ENCODE measurements at regions not wholly inside any gene's neighbourhood (a gene's known extent, or its start where the extent isn't known, plus 50 kb on each side); places are given as distances from the start of the nearest gene placed in this dataset.

DNA sequence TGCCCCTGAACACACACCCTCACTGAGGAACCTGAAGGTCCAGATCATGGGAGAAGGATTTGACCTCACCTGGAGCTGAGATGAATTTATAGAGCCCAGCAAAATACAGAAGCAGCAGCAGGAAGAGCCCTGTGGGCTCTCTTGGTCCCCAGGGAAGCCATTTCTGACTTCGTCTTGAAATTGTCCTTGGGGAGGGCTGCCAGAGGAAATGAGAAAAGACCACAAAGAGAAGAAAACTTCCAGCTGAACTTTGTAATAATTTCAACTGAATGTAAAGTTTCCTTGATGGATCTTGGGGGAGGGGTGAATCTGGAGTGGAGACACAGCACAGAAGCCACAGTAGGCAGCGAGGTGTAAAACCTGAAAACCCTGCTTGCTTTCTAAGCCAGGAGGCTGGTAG is 500.9 kb upstream of the NXPH2 start:
- H2AFZ ChIP-seq (ENCODE audit: control insufficient read depth, low read length) = no peak overlapping the region
- H3K79me2 ChIP-seq (ENCODE audit: control insufficient read depth, insufficient read depth, low read length) = no peaks in the 10 kb centered on the region
- H3K9me1 ChIP-seq (ENCODE audit: control insufficient read depth, extremely low read depth, insufficient read depth, low read length) = no peaks in the 10 kb centered on the region
- dilution Hi-C loops (cut with MboI; ENCODE audit: extremely low pct_ligation_motif_present, low sequenced_read_pairs) = no loop called here
- no peaks in the 10 kb centered on the region for H3K9me3 ChIP-seq (ENCODE audit: control insufficient read depth, low read depth, low read length)
- no peak overlapping the region for H3K4me2 ChIP-seq (ENCODE audit: control insufficient read depth, extremely low read depth, insufficient read depth, low read depth, low read length)
- no peak for FAIRE-seq
- no peak for DNase-seq (ENCODE audit: low read depth, low spot score)
- no peaks in the 10 kb centered on the region for H3K36me3 ChIP-seq (ENCODE audit: control insufficient read depth in 2 of 2, extremely low read depth in 1 of 2, insufficient read depth in 2 of 2, low read length in 2 of 2)
- no peaks in the 10 kb centered on the region for H3K4me1 ChIP-seq (ENCODE audit: control insufficient read depth, extremely low read depth, insufficient read depth, low read length)
- H3K9ac ChIP-seq (ENCODE audit: control insufficient read depth, extremely low read depth, insufficient read depth, low read length) = no peak overlapping the region
- H4K20me1 ChIP-seq (ENCODE audit: control insufficient read depth, extremely low read depth, insufficient read depth, low read length) = no peaks in the 10 kb centered on the region
- H3K27ac ChIP-seq (ENCODE audit: control insufficient read depth, insufficient read depth, low read length) = no peak overlapping the region
- no peak for TF ChIP-seq CTCF (optimal IDR thresholded peaks at IDR 0.05 in 1 of 3, IDR thresholded peaks at IDR 0.05 in 1 of 3, conservative IDR thresholded peaks at IDR 0.05 in 1 of 3; ENCODE audit: extremely low read depth in 1 of 3, insufficient read depth in 2 of 3, low read length in 3 of 3)
- no peak for TF ChIP-seq EZH2 (IDR thresholded peaks at IDR 0.05; ENCODE audit: low read length)
- H3K27me3 ChIP-seq (ENCODE audit: control insufficient read depth, extremely low read depth, insufficient read depth, low read length) = no peaks in the 10 kb centered on the region
- no peak overlapping the region for H3K4me3 ChIP-seq (ENCODE audit: control insufficient read depth in 2 of 3, extremely low read depth in 1 of 3, insufficient read depth in 2 of 3, low read depth in 1 of 3, low read length in 3 of 3)

GRCh38 chr2:139271879-139272278 is 491.7 kb upstream of the NXPH2 start:
- TF ChIP-seq CTCF (optimal IDR thresholded peaks at IDR 0.05 in 1 of 3, IDR thresholded peaks at IDR 0.05 in 1 of 3, conservative IDR thresholded peaks at IDR 0.05 in 1 of 3; ENCODE audit: extremely low read depth in 1 of 3, insufficient read depth in 2 of 3, low read length in 3 of 3) (no peak), EZH2 (IDR thresholded peaks at IDR 0.05; ENCODE audit: low read length) (no peak)
- Histone ChIP-seq H4K20me1 (ENCODE audit: control insufficient read depth, extremely low read depth, insufficient read depth, low read length) (no peaks in the 10 kb centered on the region), H3K9me1 (ENCODE audit: control insufficient read depth, extremely low read depth, insufficient read depth, low read length) (no peaks in the 10 kb centered on the region), H3K9ac (ENCODE audit: control insufficient read depth, extremely low read depth, insufficient read depth, low read length) (no peak overlapping the region), H3K4me1 (ENCODE audit: control insufficient read depth, extremely low read depth, insufficient read depth, low read length) (no peaks in the 10 kb centered on the region), H3K27ac (ENCODE audit: control insufficient read depth, insufficient read depth, low read length) (no peak overlapping the region), H3K4me2 (ENCODE audit: control insufficient read depth, extremely low read depth, insufficient read depth, low read depth, low read length) (no peak overlapping the region), H3K27me3 (ENCODE audit: control insufficient read depth, extremely low read depth, insufficient read depth, low read length) (no peaks in the 10 kb centered on the region), H2AFZ (ENCODE audit: control insufficient read depth, low read length) (no peak overlapping the region), H3K9me3 (ENCODE audit: control insufficient read depth, low read depth, low read length) (no peaks in the 10 kb centered on the region), H3K36me3 (ENCODE audit: control insufficient read depth in 2 of 2, extremely low read depth in 1 of 2, insufficient read depth in 2 of 2, low read length in 2 of 2) (no peaks in the 10 kb centered on the region), H3K79me2 (ENCODE audit: control insufficient read depth, insufficient read depth, low read length) (no peaks in the 10 kb centered on the region), H3K4me3 (ENCODE audit: control insufficient read depth in 2 of 3, extremely low read depth in 1 of 3, insufficient read depth in 2 of 3, low read depth in 1 of 3, low read length in 3 of 3) (no peak overlapping the region)
- dilution Hi-C loops (cut with MboI; ENCODE audit: extremely low pct_ligation_motif_present, low sequenced_read_pairs) = no loop called here
- DNase-seq (ENCODE audit: low read depth, low spot score) (no peak), FAIRE-seq (no peak)
